VCaP (cell line): ENCODE measurements at regions not wholly inside any gene's neighbourhood (a gene's known extent, or its start where the extent isn't known, plus 50 kb on each side); places are given as distances from the start of the nearest gene placed in this dataset.
"Not testable (repeated sequence)": the region's sequence is repeated elsewhere in the genome, so short reads cannot be mapped to it uniquely, and the experiment has no call there.

Source experiments
- H3K27ac ChIP-seq: fragments of 450-650 bp; 2 replicates; pipeline ENCODE4 v1.5.1; 2017
- CTCF ChIP-seq: fragments of 450-650 bp; conservative IDR thresholded peaks from 2 replicates; pipeline ENCODE4 v1.5.1; 2017; ENCODE audit warnings: mild to moderate bottlenecking, moderate library complexity

GRCh38 chr5:25451294-25451693 lies 806.5 kb upstream of the CDH10 start:
- no peak overlapping the region for H3K27ac ChIP-seq
- TF ChIP-seq CTCF, result no peak

- no peak overlapping the region for H3K27ac ChIP-seq
- no peak for TF ChIP-seq CTCF
These were observed 803.9 kb upstream of the CDH10 start for GRCh38 chr5:25448646-25449045.

- no peak for TF ChIP-seq CTCF
- no peak overlapping the region for H3K27ac ChIP-seq
These were observed 803.4 kb upstream of the CDH10 start for GRCh38 chr5:25448190-25448621.

GRCh38 chr5:25446061-25446420 lies 801.3 kb upstream of the CDH10 start:
- not testable (repeated sequence) for H3K27ac ChIP-seq

GRCh38 chr5:25445381-25446060 lies 800.7 kb upstream of the CDH10 start:
- not testable (repeated sequence) for H3K27ac ChIP-seq

- no peak for TF ChIP-seq CTCF
- no peak overlapping the region for H3K27ac ChIP-seq
These were observed 799.9 kb upstream of the CDH10 start for GRCh38 chr5:25444697-25445096.

- no peak for TF ChIP-seq CTCF
- H3K27ac ChIP-seq, result no peak overlapping the region
These were observed 797.0 kb upstream of the CDH10 start for GRCh38 chr5:25441810-25442209.

- H3K27ac ChIP-seq, result no peak overlapping the region
- TF ChIP-seq CTCF, result no peak
These were observed 794.2 kb upstream of the CDH10 start for GRCh38 chr5:25439025-25439424.

- H3K27ac ChIP-seq, result not testable (repeated sequence)
These were observed 793.6 kb upstream of the CDH10 start for GRCh38 chr5:25438375-25438774.
